ENCODE measurements at regions not wholly inside any gene's neighbourhood (a gene's known extent, or its start where the extent isn't known, plus 50 kb on each side); places are given as distances from the start of the nearest gene placed in this dataset.

- Histone ChIP-seq H3K4me3 (no peak overlapping the region), H3K36me3 (no peaks in the 10 kb centered on the region), H3K4me1 (no peaks in the 10 kb centered on the region), H3K27me3 (no peaks in the 10 kb centered on the region), H3K27ac (no peak overlapping the region), H3K9me3 (no peaks in the 10 kb centered on the region)
- intact Hi-C loops (cut with DNase I) = no loop called here
- WGBS (ENCODE audit: insufficient coverage, low coverage, low lambda C conversion rate, missing lambda C conversion rate) = 85% methylated on average over 1 of the region's 1 CpG
- DNase-seq (no peak), ATAC-seq (no peak)
- TF ChIP-seq POLR2A (IDR thresholded peaks at IDR 0.05) = no peak
- no peak for TF ChIP-seq CTCF (IDR thresholded peaks at IDR 0.05)
Observed at GRCh38 chr6:23601811-23602345, 524.1 kb upstream of the NRSN1 start.

GRCh38 chr6:23608931-23609435 is 517.0 kb upstream of the NRSN1 start:
- 68% methylated on average over 5 of the region's 5 CpGs for WGBS (ENCODE audit: insufficient coverage, low coverage, low lambda C conversion rate, missing lambda C conversion rate)
- Histone ChIP-seq H3K27me3 (no peaks in the 10 kb centered on the region), H3K36me3 (no peaks in the 10 kb centered on the region), H3K4me1 (no peaks in the 10 kb centered on the region), H3K27ac (no peak overlapping the region), H3K4me3 (no peak overlapping the region), H3K9me3 (no peaks in the 10 kb centered on the region)
- ATAC-seq = no peak
- intact Hi-C loops (cut with DNase I) = no loop called here
- no peak for TF ChIP-seq CTCF (IDR thresholded peaks at IDR 0.05)
- TF ChIP-seq POLR2A (IDR thresholded peaks at IDR 0.05) = no peak
- no peak for DNase-seq

- no peaks in the 10 kb centered on the region for H3K36me3 ChIP-seq
- intact Hi-C loops (cut with DNase I) = no loop called here
- H3K27me3 ChIP-seq = no peaks in the 10 kb centered on the region
- DNase-seq (no peak), ATAC-seq (no peak)
- H3K27ac ChIP-seq = no peak overlapping the region
- H3K4me1 ChIP-seq = no peaks in the 10 kb centered on the region
- TF ChIP-seq POLR2A (IDR thresholded peaks at IDR 0.05) (no peak), CTCF (IDR thresholded peaks at IDR 0.05) (no peak)
- H3K4me3 ChIP-seq = no peak overlapping the region
- H3K9me3 ChIP-seq = no peaks in the 10 kb centered on the region
- WGBS (ENCODE audit: insufficient coverage, low coverage, low lambda C conversion rate, missing lambda C conversion rate) = 87% methylated on average over 5 of the region's 6 CpGs
Observed at GRCh38 chr6:23611776-23612381, 514.1 kb upstream of the NRSN1 start.

GRCh38 chr6:23618366-23618765 is 507.6 kb upstream of the NRSN1 start:
- H3K27me3 ChIP-seq = no peaks in the 10 kb centered on the region
- H3K36me3 ChIP-seq = no peaks in the 10 kb centered on the region
- intact Hi-C loops (cut with DNase I) = no loop called here
- no peak for ATAC-seq
- no peak overlapping the region for H3K27ac ChIP-seq
- no peak for DNase-seq
- H3K4me1 ChIP-seq = no peaks in the 10 kb centered on the region
- TF ChIP-seq POLR2A (IDR thresholded peaks at IDR 0.05) = no peak
- no peak for TF ChIP-seq CTCF (IDR thresholded peaks at IDR 0.05)
- H3K9me3 ChIP-seq = no peaks in the 10 kb centered on the region
- no peak overlapping the region for H3K4me3 ChIP-seq

All from right lobe of liver (tissue), 6 donors.